Neural cell (in vitro differentiated cells): ENCODE measurements at regions not wholly inside any gene's neighbourhood (a gene's known extent, or its start where the extent isn't known, plus 50 kb on each side); places are given as distances from the start of the nearest gene placed in this dataset.

Experiments used
- CTCF ChIP-seq: fragments of 450-650 bp; IDR thresholded peaks from 2 replicates; pipeline ENCODE4 v1.5.1; 2014; ENCODE audit warnings: antibody characterized with exemption, mild to moderate bottlenecking, moderate library complexity; ENCODE audit not compliant: poor library complexity, severe bottlenecking
- EP300 ChIP-seq: fragments of 450-650 bp; conservative IDR thresholded peaks from 2 replicates; pipeline ENCODE4 v1.6.1; 2014; ENCODE audit warnings: antibody characterized with exemption, mild to moderate bottlenecking, moderate library complexity; ENCODE audit not compliant: poor library complexity, severe bottlenecking
- EZH2 ChIP-seq: fragments of 200-600, 300-800 bp; shearing (Covaris generic), sonication (generic); IDR thresholded peaks from 2 replicates; pipeline ENCODE4 v1.6.1; 2014; ENCODE audit warnings: antibody characterized with exemption, low read length, borderline replicate concordance, mild to moderate bottlenecking; ENCODE audit not compliant: insufficient read depth, poor library complexity, severe bottlenecking
- RAD21 ChIP-seq: fragments of 450-650 bp; conservative IDR thresholded peaks from 2 replicates; pipeline ENCODE4 v1.6.1; 2014; ENCODE audit warnings: antibody characterized with exemption, mild to moderate bottlenecking, moderate library complexity

DNA sequence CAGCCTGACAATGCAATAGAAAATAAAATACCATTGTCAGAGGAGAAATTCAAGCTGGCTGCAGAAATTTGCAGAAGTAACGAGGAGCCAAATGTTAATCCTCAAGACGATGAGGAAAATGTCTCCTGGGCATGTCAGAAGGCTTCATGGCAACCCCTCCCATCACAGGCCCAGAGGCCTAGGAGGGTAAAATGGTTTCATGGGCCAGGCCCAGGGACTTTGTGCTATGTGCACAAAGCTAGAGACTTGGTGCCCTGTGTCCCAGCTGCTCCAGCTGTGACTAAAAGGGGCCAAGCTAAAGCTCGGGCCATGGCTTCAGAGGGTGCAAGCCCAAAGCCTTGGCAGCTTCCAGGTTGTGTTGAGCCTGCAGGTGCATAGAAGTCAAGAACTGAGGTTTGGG lies 431.7 kb downstream of the LMO7 start:
- TF ChIP-seq EP300 (no peak), CTCF (no peak), EZH2 (no peak), RAD21 (no peak)
